H9 (cell line): ENCODE measurements at regions not wholly inside any gene's neighbourhood (a gene's known extent, or its start where the extent isn't known, plus 50 kb on each side); places are given as distances from the start of the nearest gene placed in this dataset.

Source experiments
- DNase-seq: peaks from one replicate; pipeline ENCODE4 v3.0.0-alpha.2; 2017
- H2AFZ ChIP-seq: one replicate; pipeline ENCODE4 v1.6.1; 2013; ENCODE audit warnings: mild to moderate bottlenecking, low read length, control low read depth, moderate library complexity
- H2AK5ac ChIP-seq: 2 replicates; pipeline ENCODE4 v1.6.1; 2013; ENCODE audit warnings: low read length, control low read depth, mixed read lengths; ENCODE audit not compliant: insufficient read length
- H2BK120ac ChIP-seq: one replicate; pipeline ENCODE4 v1.6.1; 2013; ENCODE audit warnings: low read depth, mild to moderate bottlenecking, low read length, control low read depth, inconsistent platforms; ENCODE audit not compliant: poor library complexity, severe bottlenecking
- H2BK12ac ChIP-seq: 2 replicates; pipeline ENCODE4 v1.6.1; 2013; ENCODE audit warnings: low read length, control low read depth, mixed read lengths, low read depth; ENCODE audit not compliant: insufficient read length
- H2BK15ac ChIP-seq: 2 replicates; pipeline ENCODE4 v1.6.1; 2013; ENCODE audit warnings: low read depth, low read length, control low read depth
- H2BK20ac ChIP-seq: one replicate; pipeline ENCODE4 v1.6.1; 2013; ENCODE audit warnings: low read depth, mild to moderate bottlenecking, low read length, control low read depth, inconsistent platforms; ENCODE audit not compliant: poor library complexity, severe bottlenecking
- H2BK5ac ChIP-seq: 2 replicates; pipeline ENCODE4 v1.6.1; 2013; ENCODE audit warnings: low read length, control low read depth, mixed read lengths; ENCODE audit not compliant: insufficient read length
- H3K14ac ChIP-seq: 2 replicates; pipeline ENCODE4 v1.6.1; 2013; ENCODE audit warnings: low read length, control low read depth; ENCODE audit not compliant: insufficient read depth
- H3K18ac ChIP-seq: 2 replicates; pipeline ENCODE4 v1.6.1; 2013; ENCODE audit warnings: low read depth, mild to moderate bottlenecking, mixed read lengths, low read length, control low read depth; ENCODE audit not compliant: insufficient read length
- H3K23ac ChIP-seq: 2 replicates; pipeline ENCODE4 v1.6.1; 2013; ENCODE audit warnings: low read length, control low read depth, mixed read lengths, low read depth; ENCODE audit not compliant: insufficient read length
- H3K23me2 ChIP-seq: 2 replicates; pipeline ENCODE4 v1.6.1; 2013; ENCODE audit warnings: low read depth, mild to moderate bottlenecking, mixed read lengths, low read length, control low read depth; ENCODE audit not compliant: insufficient read length, poor library complexity, severe bottlenecking
- H3K27ac ChIP-seq: 2 replicates; pipeline ENCODE4 v1.5.1; 2013; ENCODE audit warnings: low read length, control low read depth, mixed read lengths, low read depth; ENCODE audit not compliant: insufficient read length
- H3K27me3 ChIP-seq: 2 replicates; pipeline ENCODE4 v1.6.1; 2013; ENCODE audit warnings: low read length, control low read depth, inconsistent platforms; ENCODE audit not compliant: insufficient read depth
- H3K4ac ChIP-seq: 2 replicates; pipeline ENCODE4 v1.6.1; 2013; ENCODE audit warnings: low read depth, mild to moderate bottlenecking, control low read depth, inconsistent platforms, low read length, moderate library complexity
- H3K4me1 ChIP-seq: 2 replicates; pipeline ENCODE4 v1.6.1; 2013; ENCODE audit warnings: low read length, control low read depth, inconsistent platforms; ENCODE audit not compliant: insufficient read depth
- H3K4me2 ChIP-seq: 2 replicates; pipeline ENCODE4 v1.6.1; 2013; ENCODE audit warnings: low read length, control low read depth, mixed read lengths; ENCODE audit not compliant: insufficient read length, insufficient read depth
- H3K56ac ChIP-seq: 2 replicates; pipeline ENCODE4 v1.6.1; 2013; ENCODE audit warnings: low read depth, mild to moderate bottlenecking, mixed read lengths, low read length, control low read depth; ENCODE audit not compliant: insufficient read length
- H3K79me1 ChIP-seq: 2 replicates; pipeline ENCODE4 v1.6.1; 2013; ENCODE audit warnings: low read depth, mild to moderate bottlenecking, moderate library complexity, low read length, control low read depth, inconsistent platforms; ENCODE audit not compliant: insufficient read depth, poor library complexity, severe bottlenecking
- H3K79me2 ChIP-seq: 2 replicates; pipeline ENCODE4 v1.6.1; 2013; ENCODE audit warnings: low read length, control low read depth, inconsistent platforms; ENCODE audit not compliant: insufficient read depth
- H3K9ac ChIP-seq: 2 replicates; pipeline ENCODE4 v1.6.1; 2013; ENCODE audit warnings: low read length, control low read depth, mixed read lengths; ENCODE audit not compliant: insufficient read length; ENCODE audit errors: extremely low read depth
- H3K9me3 ChIP-seq: one replicate; pipeline ENCODE4 v1.6.1; 2013; ENCODE audit warnings: low read depth, low read length, inconsistent platforms; ENCODE audit not compliant: control insufficient read depth
- H3T11ph ChIP-seq: one replicate; pipeline ENCODE4 v1.6.1; 2013; ENCODE audit warnings: mild to moderate bottlenecking, low read length, control low read depth, inconsistent platforms
- H4K20me1 ChIP-seq: one replicate; pipeline ENCODE4 v1.6.1; 2013; ENCODE audit not compliant: control insufficient read depth, insufficient read length, insufficient read depth
- H4K5ac ChIP-seq: 2 replicates; pipeline ENCODE4 v1.6.1; 2013; ENCODE audit warnings: low read depth, mild to moderate bottlenecking, mixed read lengths, low read length, control low read depth; ENCODE audit not compliant: insufficient read length
- H4K8ac ChIP-seq: replicated peaks from 2 replicates; pipeline ENCODE4 v1.6.1; 2013; ENCODE audit warnings: low read length, control low read depth, mixed read lengths, low read depth; ENCODE audit not compliant: insufficient read length
- H4K91ac ChIP-seq: 2 replicates; pipeline ENCODE4 v1.6.1; 2013; ENCODE audit warnings: low read depth, mild to moderate bottlenecking, moderate library complexity, mixed read lengths, low read length, control low read depth; ENCODE audit not compliant: insufficient read length
- H3K27ac Mint-ChIP-seq, 3 experiments: 2 replicates in 2 of 3; 3 replicates in 1 of 3; pipeline ENCODE4 v1.8.0; 2020 to 2021; ENCODE audit warnings: mixed read lengths in 3 of 3, mild to moderate bottlenecking in 1 of 3, moderate library complexity in 1 of 3
- H3K27me3 Mint-ChIP-seq: 2 replicates; pipeline ENCODE4 v1.8.0; 2021; ENCODE audit warnings: low read depth, mild to moderate bottlenecking, moderate library complexity, mixed read lengths
- H3K36me3 Mint-ChIP-seq, 3 experiments: 2 replicates in 2 of 3; 3 replicates in 1 of 3; pipeline ENCODE4 v1.8.0; 2020 to 2021; ENCODE audit warnings: low read depth in 3 of 3, mixed read lengths in 3 of 3; ENCODE audit not compliant: insufficient read depth in 1 of 3
- H3K4me1 Mint-ChIP-seq, 2 experiments: 2 replicates each; pipeline ENCODE4 v1.8.0; 2020; ENCODE audit warnings: mixed read lengths in 2 of 2
- H3K4me3 Mint-ChIP-seq, 2 experiments: 2 replicates in 1 of 2; 3 replicates in 1 of 2; pipeline ENCODE4 v1.8.0; 2020 to 2021; ENCODE audit warnings: mild to moderate bottlenecking in 2 of 2, mixed read lengths in 2 of 2, moderate library complexity in 1 of 2
- H3K9me3 Mint-ChIP-seq, 2 experiments: 2 replicates in 1 of 2; 3 replicates in 1 of 2; pipeline ENCODE4 v1.8.0; 2020; ENCODE audit warnings: mild to moderate bottlenecking in 2 of 2, mixed read lengths in 2 of 2, moderate library complexity in 1 of 2
- WGBS: extraction: QIAGEN DNeasy Blood & Tissue Kit; methylation state at CpG from one replicate; pipeline ENCODE4 v1.1.7; 2013; ENCODE audit warnings: missing lambda C conversion rate, low lambda C conversion rate, mixed read lengths; ENCODE audit not compliant: insufficient read length; ENCODE audit errors: extremely low coverage; 5-methylcytosine and 5-hydroxymethylcytosine counted together
- TF ChIP-seq, protein P1 (sequence below): fragments of 200-600 bp; sonication (generic); conservative IDR thresholded peaks from 3 replicates; pipeline ENCODE4 v1.8.0; 2021; ENCODE audit warnings: antibody characterized with exemption, mild to moderate bottlenecking

- Histone ChIP-seq H3T11ph (no peak overlapping the region), H3K27ac (no peak overlapping the region), H4K91ac (no peak overlapping the region), H3K79me2 (no peaks in the 10 kb centered on the region), H3K79me1 (no peaks in the 10 kb centered on the region), H2AFZ (no peak overlapping the region), H3K9me3 (no peaks in the 10 kb centered on the region), H3K14ac (no peak overlapping the region), H2BK5ac (no peak overlapping the region), H2BK15ac (no peak overlapping the region), H3K56ac (no peak overlapping the region), H4K5ac (no peak overlapping the region), H3K9ac (no peak overlapping the region), H2BK12ac (no peak overlapping the region), H3K23me2 (no peaks in the 10 kb centered on the region), H4K20me1 (no peaks in the 10 kb centered on the region), H3K4me1 (no peaks in the 10 kb centered on the region; the same call in 1 of the 2 replicates), H3K4me2 (no peak overlapping the region), H2AK5ac (no peak overlapping the region), H3K18ac (no peak overlapping the region), H4K8ac (no peak overlapping the region), H3K4ac (no peak overlapping the region), H2BK20ac (no peak overlapping the region), H2BK120ac (no peak overlapping the region), H3K23ac (no peak overlapping the region), H3K27me3 (no peaks in the 10 kb centered on the region; the same call in 1 of the 2 replicates)
- Mint-ChIP-seq H3K9me3 (no peaks in the 10 kb centered on the region; a peak in 1 of 5 replicates), H3K4me3 (no peak overlapping the region), H3K27me3 (no peaks in the 10 kb centered on the region), H3K4me1 (peaks cover 5 to 15% of the 10 kb centered on the region in 2 experiments), H3K27ac (no peak overlapping the region), H3K36me3 (no peaks in the 10 kb centered on the region; a peak in 1 of 7 replicates)
- TF ChIP-seq, protein P1, sequence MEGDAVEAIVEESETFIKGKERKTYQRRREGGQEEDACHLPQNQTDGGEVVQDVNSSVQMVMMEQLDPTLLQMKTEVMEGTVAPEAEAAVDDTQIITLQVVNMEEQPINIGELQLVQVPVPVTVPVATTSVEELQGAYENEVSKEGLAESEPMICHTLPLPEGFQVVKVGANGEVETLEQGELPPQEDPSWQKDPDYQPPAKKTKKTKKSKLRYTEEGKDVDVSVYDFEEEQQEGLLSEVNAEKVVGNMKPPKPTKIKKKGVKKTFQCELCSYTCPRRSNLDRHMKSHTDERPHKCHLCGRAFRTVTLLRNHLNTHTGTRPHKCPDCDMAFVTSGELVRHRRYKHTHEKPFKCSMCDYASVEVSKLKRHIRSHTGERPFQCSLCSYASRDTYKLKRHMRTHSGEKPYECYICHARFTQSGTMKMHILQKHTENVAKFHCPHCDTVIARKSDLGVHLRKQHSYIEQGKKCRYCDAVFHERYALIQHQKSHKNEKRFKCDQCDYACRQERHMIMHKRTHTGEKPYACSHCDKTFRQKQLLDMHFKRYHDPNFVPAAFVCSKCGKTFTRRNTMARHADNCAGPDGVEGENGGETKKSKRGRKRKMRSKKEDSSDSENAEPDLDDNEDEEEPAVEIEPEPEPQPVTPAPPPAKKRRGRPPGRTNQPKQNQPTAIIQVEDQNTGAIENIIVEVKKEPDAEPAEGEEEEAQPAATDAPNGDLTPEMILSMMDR = no peak
- WGBS = no CpG with 5 or more reads among the region's 1 CpG
- DNase-seq = no peak
These were observed 230.3 kb downstream of the SH2D4B start for GRCh38 chr10:80767963-80768362.
